ENCODE measurements at regions not wholly inside any gene's neighbourhood (a gene's known extent, or its start where the extent isn't known, plus 50 kb on each side); places are given as distances from the start of the nearest gene placed in this dataset.

DNA sequence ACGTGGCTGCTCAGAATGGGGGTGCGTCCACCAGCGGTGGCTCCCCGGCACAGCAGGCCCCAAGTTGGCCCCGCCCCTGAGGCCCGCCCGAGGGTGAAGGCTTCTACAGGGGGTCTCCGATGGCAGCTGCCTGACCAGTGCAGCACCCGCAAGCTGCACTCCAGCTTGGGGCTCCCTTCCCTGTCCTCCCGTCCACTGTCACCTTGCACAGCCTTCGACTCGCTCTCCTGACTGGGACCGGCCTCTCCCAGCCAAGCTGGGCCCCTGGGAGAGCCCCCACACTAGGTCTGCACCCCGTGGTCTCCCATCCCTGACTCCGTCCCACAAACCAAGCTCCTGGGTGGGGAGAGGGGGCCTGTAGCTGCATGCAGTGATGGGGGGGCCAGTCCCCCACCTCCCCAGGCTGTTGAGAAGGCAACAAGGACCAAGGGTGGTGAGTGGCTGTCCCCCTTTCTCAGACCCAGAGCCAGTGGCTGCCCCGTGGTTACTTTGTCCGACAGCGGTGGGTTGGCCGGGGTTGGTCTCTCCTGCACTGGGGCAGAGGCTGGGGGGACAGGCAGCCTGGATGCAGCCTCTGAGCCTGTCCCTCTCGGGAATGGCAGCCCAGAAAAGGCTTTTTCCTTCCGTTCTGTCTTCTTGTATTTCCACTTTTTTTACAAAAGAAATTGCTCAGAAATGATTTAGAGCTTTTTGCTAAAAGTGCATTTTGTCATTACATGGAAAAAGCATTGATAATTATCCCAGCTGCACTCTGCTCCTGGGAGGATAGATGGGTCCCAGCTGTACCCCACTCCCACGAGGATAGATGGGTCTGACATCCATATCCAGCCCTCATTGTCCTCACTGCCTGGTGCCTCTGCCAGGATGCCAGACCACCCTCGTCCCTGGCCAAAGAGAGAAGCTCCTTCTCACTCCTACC, 217.0 kb downstream of the KIF26A start:
- DNase-seq (ENCODE audit: low read depth in 4 of 4, low spot score in 1 of 4) = no peak

DNA sequence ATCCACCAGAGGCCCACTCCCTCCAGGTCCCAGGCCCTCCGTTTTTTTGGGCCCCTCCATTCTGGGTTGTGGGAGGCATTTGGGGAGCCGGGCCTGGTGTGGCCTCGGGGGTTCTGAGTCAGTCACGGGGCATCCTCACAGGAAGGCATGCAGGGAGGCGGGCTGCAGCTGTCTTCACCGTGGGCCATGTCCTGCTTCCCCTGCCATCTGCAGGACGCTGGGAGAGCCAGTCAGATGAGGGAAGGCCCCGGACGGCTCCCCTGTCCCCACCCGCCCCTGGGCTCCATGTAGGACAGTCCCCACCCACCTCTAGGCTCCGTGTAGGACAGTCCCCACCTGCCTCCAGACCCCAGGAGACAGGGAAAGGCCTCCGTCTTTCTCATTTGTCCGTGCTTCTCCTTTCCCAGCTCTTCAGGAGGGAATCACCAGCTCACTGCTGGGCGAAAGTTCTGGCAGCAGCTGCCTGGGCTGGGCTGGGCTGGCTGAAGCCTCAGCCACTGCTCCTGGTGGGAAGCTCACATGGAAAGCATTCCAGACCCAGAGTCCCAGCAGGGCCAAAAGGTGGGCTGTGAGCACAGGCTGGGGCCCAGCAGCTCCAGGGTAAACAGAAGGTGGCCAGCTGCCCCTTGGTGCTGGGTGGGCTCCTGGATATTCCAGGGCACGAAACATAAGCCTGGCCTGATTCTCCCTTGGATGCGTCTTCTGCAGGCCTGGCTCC, 217.8 kb downstream of the KIF26A start:
- DNase-seq (ENCODE audit: low read depth in 4 of 4, low spot score in 1 of 4) = no peak

GRCh38 chr14:104356738-104357688, 218.6 kb downstream of the KIF26A start:
- no peak for DNase-seq (ENCODE audit: low read depth in 4 of 4, low spot score in 1 of 4)

GRCh38 chr14:104357689-104358527, 219.5 kb downstream of the KIF26A start:
- no peak for DNase-seq (ENCODE audit: low read depth in 4 of 4, low spot score in 1 of 4)

GRCh38 chr14:104358528-104359300, 220.3 kb downstream of the KIF26A start:
- DNase-seq (ENCODE audit: low read depth in 4 of 4, low spot score in 1 of 4) = no peak

DNA sequence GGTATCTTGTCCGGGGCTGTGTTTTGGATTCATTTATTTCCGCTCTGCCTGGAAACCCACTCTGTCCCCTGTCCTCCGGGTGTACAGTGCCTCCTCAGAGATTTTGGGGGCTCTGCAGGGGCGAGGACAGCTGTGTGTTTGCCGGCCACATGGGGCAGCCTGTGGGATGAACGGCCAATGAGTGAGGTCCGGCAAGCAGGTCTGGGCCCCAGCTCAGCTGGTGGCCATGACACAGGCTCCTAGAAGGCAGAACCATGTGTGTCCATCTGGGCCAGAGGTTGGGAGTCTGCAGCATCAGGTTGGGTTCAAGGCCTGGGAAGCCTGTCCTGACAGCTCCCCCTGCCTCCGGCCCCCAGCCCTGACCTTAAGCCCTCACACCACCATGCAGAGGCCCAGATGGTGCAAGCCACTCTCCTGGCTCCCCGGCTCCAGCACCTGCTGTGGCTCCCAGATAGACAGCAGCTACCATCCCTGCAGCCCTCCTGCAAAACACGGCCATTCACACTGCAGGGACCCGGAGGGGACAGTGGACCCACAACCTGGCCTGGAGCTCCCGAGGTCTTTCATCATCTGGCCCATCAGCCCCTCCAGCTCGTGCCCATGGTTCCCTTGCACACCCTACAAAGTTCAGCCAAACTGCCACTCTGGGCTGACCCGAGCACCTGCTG, 220.1 kb upstream of the C14orf180 start:
- no peak for DNase-seq (ENCODE audit: low read depth in 4 of 4, low spot score in 1 of 4)

DNA sequence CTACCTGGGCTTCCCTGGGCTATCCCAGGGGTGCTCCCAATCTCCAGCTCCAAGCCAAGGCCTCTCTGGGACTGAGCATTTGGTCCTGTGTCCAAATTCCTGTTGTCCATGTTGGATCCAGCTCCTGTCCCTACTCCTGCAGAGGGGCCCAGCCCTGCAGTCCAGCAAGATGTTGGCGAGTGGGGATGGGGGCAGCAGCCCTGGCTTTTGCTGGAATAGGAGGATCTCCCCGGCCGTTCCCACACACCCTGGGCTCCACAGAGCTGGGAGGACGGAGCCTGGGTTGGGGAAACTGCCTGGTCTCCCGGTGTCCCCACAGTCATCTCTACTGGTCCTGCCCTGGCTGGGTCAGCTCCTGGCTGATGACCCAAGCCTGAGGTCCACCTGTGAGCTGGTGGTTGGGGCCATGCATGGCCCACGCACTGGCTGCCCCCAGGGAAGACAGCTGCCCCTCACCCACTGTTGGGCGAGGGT, 219.6 kb upstream of the C14orf180 start:
- DNase-seq (ENCODE audit: low read depth in 4 of 4, low spot score in 1 of 4) = no peak

- DNase-seq (ENCODE audit: low read depth in 4 of 4, low spot score in 1 of 4) = no peak
Measured at GRCh38 chr14:104360501-104360900, 219.1 kb upstream of the C14orf180 start.

- DNase-seq (ENCODE audit: low read depth in 4 of 4, low spot score in 1 of 4) = no peak
Measured at GRCh38 chr14:104361101-104361591, 218.4 kb upstream of the C14orf180 start.

DNA sequence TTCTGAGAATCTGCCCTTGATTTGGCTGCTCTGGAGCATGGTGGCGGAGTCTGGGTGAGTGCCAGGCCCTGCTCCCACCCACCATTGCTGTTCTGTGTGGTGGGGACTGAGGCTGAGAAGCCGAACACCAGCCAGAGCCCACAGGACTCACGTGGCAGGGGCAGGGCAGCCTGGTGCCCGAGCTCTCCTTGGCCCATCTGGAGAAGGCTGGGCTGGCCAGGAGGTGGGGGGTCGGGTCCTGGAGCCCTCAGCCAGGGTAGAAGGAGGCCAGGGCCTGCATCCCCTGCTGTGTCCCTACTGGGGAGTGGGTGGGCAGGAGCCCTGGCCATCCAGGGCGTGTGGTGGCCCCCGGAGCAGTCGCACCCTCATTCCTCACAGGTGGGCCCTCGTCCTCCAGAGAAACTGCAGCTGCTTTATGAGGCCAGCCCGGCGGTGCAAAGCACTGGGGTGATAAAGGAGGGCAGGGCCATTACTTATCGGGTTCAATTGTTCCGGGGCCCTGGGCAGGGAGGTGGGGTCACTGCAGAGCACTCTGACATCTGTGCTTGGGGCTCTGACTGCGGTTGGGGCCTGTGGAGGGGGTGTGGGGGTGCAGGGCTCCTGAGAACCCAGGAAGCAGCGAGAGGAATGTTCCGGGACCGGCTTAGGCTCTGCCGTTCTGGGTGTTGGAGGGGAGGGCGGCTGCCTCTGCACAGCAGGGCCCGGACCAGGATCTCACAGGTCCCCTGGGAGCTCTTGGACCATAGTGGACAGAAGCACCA, 217.5 kb upstream of the C14orf180 start:
- no peak for DNase-seq (ENCODE audit: low read depth in 4 of 4, low spot score in 1 of 4)

DNA sequence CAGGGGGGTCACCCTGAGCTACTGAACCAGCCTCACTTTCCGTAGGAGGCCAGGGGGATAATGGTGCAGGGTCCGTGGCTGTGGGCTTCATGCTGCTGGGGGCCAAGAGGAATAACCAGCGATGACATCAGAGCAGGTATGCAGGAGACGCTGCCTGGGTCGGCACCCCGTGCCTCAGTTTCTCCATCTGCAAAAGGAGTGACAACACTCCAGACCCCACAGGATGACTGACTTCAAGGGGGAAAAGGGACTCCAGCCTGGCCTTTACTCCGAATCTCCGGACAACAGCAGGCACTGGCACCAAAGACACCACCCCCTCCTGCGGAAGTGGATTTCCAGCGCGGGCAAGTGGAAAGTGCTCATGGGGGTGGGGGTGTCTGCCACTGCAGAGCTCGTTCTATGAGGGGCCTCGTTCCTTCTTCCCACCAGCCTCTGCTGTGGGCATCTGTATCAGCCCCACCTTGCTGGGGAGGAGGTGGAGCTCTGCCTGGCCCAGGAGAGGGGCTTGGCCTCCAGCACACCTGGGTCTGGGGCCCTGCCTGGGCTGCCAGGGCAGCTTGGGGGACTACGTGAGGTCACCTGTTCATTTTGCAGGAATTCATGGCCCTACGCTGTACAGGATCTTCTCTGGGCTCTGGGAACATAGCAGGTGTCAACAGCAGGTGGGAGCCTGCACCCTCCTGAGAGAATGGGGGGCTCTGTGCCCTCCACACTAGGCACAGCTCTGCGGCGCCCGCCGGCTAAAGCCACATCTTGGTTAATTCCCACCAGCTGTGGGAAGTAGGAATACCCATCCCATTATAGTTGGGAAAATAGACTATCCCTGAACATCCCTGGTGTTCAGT, 216.6 kb upstream of the C14orf180 start:
- no peak for DNase-seq (ENCODE audit: low read depth in 4 of 4, low spot score in 1 of 4)

DNA sequence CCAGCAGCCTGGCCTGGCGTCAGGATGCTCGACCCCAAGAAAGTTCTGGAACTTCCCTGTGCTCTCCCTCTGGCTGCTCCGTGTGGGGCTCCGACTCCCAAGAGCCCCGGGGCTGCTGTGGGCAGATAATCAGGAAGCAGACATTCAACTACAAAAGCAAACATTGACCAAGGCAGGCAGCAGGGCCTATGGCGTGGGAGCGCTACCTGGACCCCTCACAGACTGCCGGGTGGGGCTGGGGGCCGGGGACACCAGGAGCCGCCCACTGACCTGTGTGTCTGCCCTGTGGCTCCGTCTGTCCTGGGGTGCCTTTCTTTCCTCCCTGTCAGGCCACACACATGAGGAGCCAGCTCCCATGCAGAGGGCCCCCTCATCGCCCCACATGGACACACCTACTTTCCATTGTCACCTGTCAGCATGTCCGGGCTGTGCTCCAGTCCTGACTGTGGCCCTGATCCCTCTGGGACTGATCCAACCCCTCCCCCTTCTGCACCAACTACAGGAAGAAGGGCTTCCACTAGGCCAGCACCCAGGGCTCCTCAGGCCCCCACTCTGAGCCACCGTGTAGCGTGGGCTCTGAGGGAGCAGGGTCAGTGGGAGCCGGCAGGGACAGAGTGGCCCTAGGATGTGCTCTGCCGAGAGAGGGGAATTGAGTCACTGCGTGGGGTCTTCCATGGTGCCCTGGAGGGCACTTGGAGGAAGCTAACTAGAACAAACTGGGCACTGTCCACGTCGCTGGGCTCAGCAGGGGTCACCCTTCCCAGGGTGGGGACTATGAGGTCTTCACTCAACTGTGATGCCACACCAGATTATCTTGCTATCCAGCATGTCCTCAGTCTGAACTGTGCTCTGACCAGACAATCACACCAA, 215.4 kb upstream of the C14orf180 start:
- DNase-seq (ENCODE audit: low read depth in 4 of 4, low spot score in 1 of 4) = no peak

DNA sequence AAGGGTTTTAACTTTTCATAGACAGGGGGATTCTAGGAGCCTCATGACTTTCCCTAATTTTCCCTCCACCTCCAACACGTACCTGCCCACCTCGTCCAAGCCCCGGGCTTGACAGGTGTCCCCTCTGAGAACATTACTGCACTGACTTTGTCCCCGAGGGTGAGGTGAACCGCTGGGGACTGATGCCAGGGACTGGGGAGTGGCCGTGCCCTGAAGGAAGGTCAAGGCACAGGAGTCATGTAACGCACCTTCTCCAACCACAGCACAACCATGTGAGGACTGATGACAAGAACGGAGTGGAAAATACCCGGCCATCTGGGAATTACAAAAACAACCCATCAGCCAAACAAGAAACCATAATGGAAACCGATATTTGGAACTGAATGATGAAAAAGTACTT, 214.7 kb upstream of the C14orf180 start:
- DNase-seq (ENCODE audit: low read depth in 4 of 4, low spot score in 1 of 4) = no peak

- DNase-seq (ENCODE audit: low read depth in 4 of 4, low spot score in 1 of 4) = no peak
Measured at GRCh38 chr14:104366931-104367865, 212.4 kb upstream of the C14orf180 start.

All from stimulated activated CD4-positive, alpha-beta T cell treated with anti-CD3 and anti-CD28 coated beads, Interleukin-1b, Interleukin-23, amount 100 ng/mL, for 24 hours (primary cell).